Sigmoid colon (tissue), 6 donors: ENCODE measurements at regions not wholly inside any gene's neighbourhood (a gene's known extent, or its start where the extent isn't known, plus 50 kb on each side); places are given as distances from the start of the nearest gene placed in this dataset.

ENCODE experiments used
- DNase-seq: peaks from one replicate; pipeline ENCODE4 v3.0.0-alpha.2; 2019
- H3K27ac ChIP-seq, 4 donors: fragments of 200-600 bp; sonication (generic); one replicate each; pipeline ENCODE4 v1.5.1; 2016 to 2019; ENCODE audit warnings: mild to moderate bottlenecking in 1 of 4
- H3K27me3 ChIP-seq, 3 donors: fragments of 200-600 bp; sonication (generic); one replicate each; pipeline ENCODE4 v1.5.1; 2019; ENCODE audit warnings: mild to moderate bottlenecking in 1 of 3
- H3K36me3 ChIP-seq, 4 donors: fragments of 200-600 bp; sonication (generic); one replicate each; pipeline ENCODE4 v1.5.1; 2016 to 2019
- H3K4me1 ChIP-seq, 4 donors: fragments of 200-600 bp; sonication (generic); one replicate each; pipeline ENCODE4 v1.5.1; 2017 to 2019
- H3K4me3 ChIP-seq, 4 donors: fragments of 200-600 bp; sonication (generic); one replicate each; pipeline ENCODE4 v1.5.1; 2017 to 2019; ENCODE audit warnings: mild to moderate bottlenecking in 2 of 4, moderate library complexity in 1 of 4
- H3K9me3 ChIP-seq, 4 donors: fragments of 200-600 bp in 3 of 4; sonication (generic) in 3 of 4; one replicate each; pipeline versions ENCODE4 v1.5.1 to v1.6.1; 2013 to 2019
- CTCF ChIP-seq, 4 experiments: fragments of 450-650 bp in 3 of 4; fragments of 200-600 bp in 1 of 4; IDR thresholded peaks; one replicate each; pipeline ENCODE4 v1.5.1; 2016 to 2019; ENCODE audit warnings: antibody characterized with exemption in 4 of 4, mild to moderate bottlenecking in 3 of 4, moderate library complexity in 2 of 4
- EP300 ChIP-seq, 4 donors: sonication (generic); formaldehyde crosslinking; IDR thresholded peaks; one replicate each; pipeline ENCODE4 v1.6.1; 2017; ENCODE audit warnings: antibody characterized with exemption in 4 of 4
- POLR2A ChIP-seq, 2 donors: fragments of 450-650 bp; IDR thresholded peaks; one replicate each; pipeline ENCODE4 v1.6.1; 2016; ENCODE audit warnings: antibody characterized with exemption in 2 of 2, mild to moderate bottlenecking in 2 of 2, moderate library complexity in 2 of 2
- POLR2AphosphoS5 ChIP-seq, 4 donors: sonication (generic); formaldehyde crosslinking; IDR thresholded peaks; one replicate each; pipeline ENCODE4 v1.6.1; 2017; ENCODE audit warnings: antibody characterized with exemption in 4 of 4
- WGBS, 2 donors: extraction: QIAGEN DNeasy Blood & Tissue Kit; methylation state at CpG; one replicate each; pipeline ENCODE4 v1.1.7; 2013; 5-methylcytosine and 5-hydroxymethylcytosine counted together
- intact Hi-C: fragments of 100-400 bp; cut with DNase I; formaldehyde crosslinking; loops from one replicate; pipeline ENCODE4 v1.15.1; 2023
- donor health status: healthy with polysubstance abuse.
- donor health status: healthy.

GRCh38 chr4:187470061-187470460, 525.5 kb upstream of the ZFP42 start:
- Histone ChIP-seq H3K27ac (no peak overlapping the region), H3K4me3 (no peak overlapping the region), H3K36me3 (no peaks in the 10 kb centered on the region), H3K4me1 (peaks cover 0 to 19% (median 9%) of the 10 kb centered on the region in 4 donors), H3K27me3 (no peaks in the 10 kb centered on the region), H3K9me3 (no peaks in the 10 kb centered on the region)
- no peak for TF ChIP-seq CTCF (IDR thresholded peaks at IDR 0.05)
- TF ChIP-seq POLR2AphosphoS5 (IDR thresholded peaks at IDR 0.05), result no peak
- no peak for TF ChIP-seq EP300 (IDR thresholded peaks at IDR 0.05)
- no peak for TF ChIP-seq POLR2A (IDR thresholded peaks at IDR 0.05)
- intact Hi-C loops, result no loop called here
- WGBS, 2 donors, result 91 to 95% methylated on average over 3 of the region's 3 CpGs
- DNase-seq, result no peak

DNA sequence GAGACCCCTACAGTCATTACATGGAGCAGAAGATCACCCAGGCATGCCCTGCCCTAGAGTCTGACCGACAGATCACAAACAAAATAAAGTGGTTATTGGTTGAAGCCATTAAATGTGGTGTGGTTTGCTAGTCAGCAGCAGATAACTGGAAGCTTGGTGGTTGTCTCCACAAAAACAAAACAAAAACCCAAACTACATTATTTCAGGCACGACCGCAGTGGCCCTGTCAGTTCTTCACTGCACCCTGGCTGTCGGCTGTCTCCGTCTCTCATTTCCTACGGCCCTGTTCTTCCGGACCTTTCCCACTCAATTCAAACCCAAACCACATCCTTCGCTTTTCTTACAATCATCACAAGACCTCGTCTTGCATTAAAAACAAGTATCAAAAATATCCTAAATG, 521.3 kb upstream of the ZFP42 start:
- intact Hi-C loops, result no loop called here
- Histone ChIP-seq H3K27ac (no peak overlapping the region), H3K4me1 (peaks cover 0 to 32% (median 25%) of the 10 kb centered on the region in 4 donors), H3K27me3 (no peaks in the 10 kb centered on the region), H3K4me3 (no peak overlapping the region), H3K9me3 (no peaks in the 10 kb centered on the region), H3K36me3 (no peaks in the 10 kb centered on the region)
- TF ChIP-seq POLR2AphosphoS5 (IDR thresholded peaks at IDR 0.05), result no peak
- no peak for TF ChIP-seq CTCF (IDR thresholded peaks at IDR 0.05)
- no peak for TF ChIP-seq EP300 (IDR thresholded peaks at IDR 0.05)
- no peak for TF ChIP-seq POLR2A (IDR thresholded peaks at IDR 0.05)
- no peak for DNase-seq
- WGBS, 2 donors, result 75 to 80% methylated on average over 9 of the region's 9 CpGs

- Histone ChIP-seq H3K27ac (no peak overlapping the region), H3K27me3 (no peaks in the 10 kb centered on the region), H3K36me3 (no peaks in the 10 kb centered on the region), H3K4me1 (peaks cover 0 to 47% (median 34%) of the 10 kb centered on the region in 4 donors), H3K9me3 (no peaks in the 10 kb centered on the region), H3K4me3 (no peak overlapping the region)
- DNase-seq, result no peak
- no peak for TF ChIP-seq CTCF (IDR thresholded peaks at IDR 0.05)
- no peak for TF ChIP-seq POLR2A (IDR thresholded peaks at IDR 0.05)
- TF ChIP-seq POLR2AphosphoS5 (IDR thresholded peaks at IDR 0.05), result no peak
- no peak for TF ChIP-seq EP300 (IDR thresholded peaks at IDR 0.05)
- 91 to 92% methylated on average over 2 of the region's 2 CpGs for WGBS, 2 donors
- intact Hi-C loops, result no loop called here
Observed at GRCh38 chr4:187475901-187476300, 519.7 kb upstream of the ZFP42 start.

DNA sequence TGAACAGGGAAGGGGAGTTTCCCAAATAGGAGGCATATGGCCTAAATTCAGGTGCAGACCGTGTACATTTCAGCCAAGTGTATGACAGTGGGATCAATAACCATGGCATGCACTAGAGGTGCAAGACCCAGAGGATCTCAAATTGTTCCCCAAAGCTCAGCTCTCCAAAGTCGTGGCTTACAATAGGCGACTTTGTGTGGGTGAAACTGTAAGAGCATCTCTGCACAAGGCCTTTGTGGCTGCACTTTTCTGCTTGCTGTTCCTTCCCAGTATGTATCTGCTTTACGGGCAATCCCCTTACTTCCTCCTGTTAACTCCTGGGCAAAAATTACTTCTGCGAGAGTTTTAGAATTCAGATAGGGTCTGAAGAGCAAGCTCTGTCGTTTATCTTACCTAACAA, 518.3 kb upstream of the ZFP42 start:
- Histone ChIP-seq H3K27me3 (no peaks in the 10 kb centered on the region), H3K4me1 (peaks cover 0 to 54% (median 35%) of the 10 kb centered on the region in 4 donors), H3K9me3 (no peaks in the 10 kb centered on the region), H3K4me3 (no peak overlapping the region), H3K27ac (peak overlapping the region in 1 of 4 donors; percentile 79), H3K36me3 (no peaks in the 10 kb centered on the region)
- 66 to 71% methylated on average over 6 of the region's 6 CpGs for WGBS, 2 donors
- TF ChIP-seq POLR2A (IDR thresholded peaks at IDR 0.05) (no peak), POLR2AphosphoS5 (IDR thresholded peaks at IDR 0.05) (no peak), EP300 (IDR thresholded peaks at IDR 0.05) (no peak), CTCF (IDR thresholded peaks at IDR 0.05) (no peak)
- intact Hi-C loops, result no loop called here
- no peak for DNase-seq
